Activated CD8-positive, alpha-beta T cell treated with anti-CD3 and anti-CD28 coated beads for 36 hours (primary cell): ENCODE measurements at regions not wholly inside any gene's neighbourhood (a gene's known extent, or its start where the extent isn't known, plus 50 kb on each side); places are given as distances from the start of the nearest gene placed in this dataset.
A peak's percentile ranks its signal among the peaks of the same experiment; 100 is the strongest.

ENCODE experiments used
- ATAC-seq: fragments of 200-7000 bp; cut with Tn5 transposase; one replicate; pipeline ENCODE4 v1.10.0; 2021; ENCODE audit warnings: mild to moderate bottlenecking, moderate library complexity
- CTCF ChIA-PET: fragments of 350-600 bp; sonication (Branson Sonifier 250); formaldehyde crosslinking; loops from one replicate; lab custom pipeline; 2021; ENCODE audit warnings: antibody characterized with exemption; lab: Charles Lee
- POLR2A ChIA-PET: fragments of 350-600 bp; sonication (Branson Sonifier 250); formaldehyde crosslinking; loops from one replicate; lab custom pipeline; 2021; ENCODE audit warnings: antibody characterized with exemption; lab: Charles Lee
- DNase-seq: peaks from one replicate; pipeline ENCODE4 v3.0.0-alpha.2; 2020
- H3K27ac Mint-ChIP-seq: one replicate; pipeline ENCODE4 v1.8.0; 2021; ENCODE audit warnings: mild to moderate bottlenecking, mixed read lengths
- H3K27me3 Mint-ChIP-seq: one replicate; pipeline ENCODE4 v1.8.0; 2021; ENCODE audit warnings: mixed read lengths
- H3K36me3 Mint-ChIP-seq: one replicate; pipeline ENCODE4 v1.8.0; 2021; ENCODE audit warnings: low read depth, mixed read lengths
- H3K4me1 Mint-ChIP-seq: one replicate; pipeline ENCODE4 v1.8.0; 2021; ENCODE audit warnings: low read depth, mixed read lengths
- H3K4me3 Mint-ChIP-seq: one replicate; pipeline ENCODE4 v1.8.0; 2021; ENCODE audit warnings: mild to moderate bottlenecking, moderate library complexity, mixed read lengths
- H3K9me3 Mint-ChIP-seq: one replicate; pipeline ENCODE4 v1.8.0; 2021; ENCODE audit warnings: mixed read lengths
- intact Hi-C: fragments of 100-400 bp; cut with micrococcal nuclease; formaldehyde crosslinking; loops from one replicate; pipeline ENCODE4 v1.10.0; 2022
- TF ChIP-seq, protein P1 (sequence below): fragments of 200-600 bp; IDR thresholded peaks from one replicate; pipeline ENCODE4 v1.8.0; 2022; ENCODE audit warnings: antibody characterized with exemption, mild to moderate bottlenecking

DNA sequence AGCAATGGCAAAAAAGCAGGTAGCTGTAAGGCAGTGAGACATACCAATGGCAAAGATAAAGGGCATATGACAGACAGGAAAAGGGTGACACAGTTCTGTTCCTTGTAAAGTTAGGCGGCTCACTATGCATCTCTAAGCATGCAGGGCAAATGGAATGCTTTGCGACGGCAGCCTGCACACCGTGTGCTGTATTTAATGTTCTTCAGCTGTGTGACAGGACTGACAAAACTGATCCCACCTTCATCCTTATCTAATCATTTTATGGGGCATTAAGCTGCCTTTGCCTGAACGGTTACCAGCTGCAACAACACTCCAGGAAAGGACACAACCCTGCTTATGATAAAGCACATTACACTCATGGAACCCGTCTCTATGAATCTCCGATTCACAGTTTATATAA, 80.5 kb upstream of the VAV3 start:
- CTCF ChIA-PET = interaction anchor here (1.0 to 2.0 kb wide), 3 partner anchors 11 to 264 kb away, joined by 3 to 6 read pairs (median 5); no protein-coding TSS in a partner anchor
- Mint-ChIP-seq H3K27ac (no peak overlapping the region), H3K27me3 (no peaks in the 10 kb centered on the region), H3K4me3 (no peak overlapping the region), H3K4me1 (peaks cover 60% of the 10 kb centered on the region), H3K36me3 (no peaks in the 10 kb centered on the region), H3K9me3 (peaks cover 4% of the 10 kb centered on the region)
- POLR2A ChIA-PET = interaction anchor here (0.8 kb wide), 1 partner anchor 174 kb away, joined by 8 read pairs; no protein-coding TSS in a partner anchor
- TF ChIP-seq, protein P1, sequence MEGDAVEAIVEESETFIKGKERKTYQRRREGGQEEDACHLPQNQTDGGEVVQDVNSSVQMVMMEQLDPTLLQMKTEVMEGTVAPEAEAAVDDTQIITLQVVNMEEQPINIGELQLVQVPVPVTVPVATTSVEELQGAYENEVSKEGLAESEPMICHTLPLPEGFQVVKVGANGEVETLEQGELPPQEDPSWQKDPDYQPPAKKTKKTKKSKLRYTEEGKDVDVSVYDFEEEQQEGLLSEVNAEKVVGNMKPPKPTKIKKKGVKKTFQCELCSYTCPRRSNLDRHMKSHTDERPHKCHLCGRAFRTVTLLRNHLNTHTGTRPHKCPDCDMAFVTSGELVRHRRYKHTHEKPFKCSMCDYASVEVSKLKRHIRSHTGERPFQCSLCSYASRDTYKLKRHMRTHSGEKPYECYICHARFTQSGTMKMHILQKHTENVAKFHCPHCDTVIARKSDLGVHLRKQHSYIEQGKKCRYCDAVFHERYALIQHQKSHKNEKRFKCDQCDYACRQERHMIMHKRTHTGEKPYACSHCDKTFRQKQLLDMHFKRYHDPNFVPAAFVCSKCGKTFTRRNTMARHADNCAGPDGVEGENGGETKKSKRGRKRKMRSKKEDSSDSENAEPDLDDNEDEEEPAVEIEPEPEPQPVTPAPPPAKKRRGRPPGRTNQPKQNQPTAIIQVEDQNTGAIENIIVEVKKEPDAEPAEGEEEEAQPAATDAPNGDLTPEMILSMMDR = no peak
- ATAC-seq (peak; percentile 32), DNase-seq (no peak)
- intact Hi-C loops = no loop called here

DNA sequence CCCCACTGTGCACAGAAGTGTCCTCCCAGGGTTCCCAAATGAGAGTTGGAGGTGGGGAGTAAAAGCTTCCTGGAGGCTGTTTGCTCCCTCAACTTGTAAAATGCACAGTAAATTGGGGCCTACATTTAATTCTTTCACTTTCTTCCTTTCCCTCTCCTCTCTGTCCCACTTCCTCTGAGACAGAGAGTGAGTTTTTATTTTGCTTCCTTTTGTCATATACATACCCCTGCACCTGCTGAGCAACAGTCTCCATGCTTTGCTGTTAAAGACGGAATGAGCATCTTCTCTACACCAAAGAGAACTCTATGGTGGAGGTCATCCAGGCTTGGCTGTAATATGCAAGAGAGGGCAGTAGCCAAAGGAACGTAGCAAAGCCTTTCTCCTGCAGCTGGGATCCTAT, 79.3 kb upstream of the VAV3 start:
- no peak for DNase-seq
- no peak for ATAC-seq
- Mint-ChIP-seq H3K4me3 (no peak overlapping the region), H3K4me1 (peaks cover 48% of the 10 kb centered on the region), H3K36me3 (no peaks in the 10 kb centered on the region), H3K27ac (peak overlapping the region; percentile 7), H3K9me3 (peaks cover 4% of the 10 kb centered on the region), H3K27me3 (no peaks in the 10 kb centered on the region)
- ChIA-PET CTCF (interaction anchor here (1.0 to 2.0 kb wide), 2 partner anchors 10 to 262 kb away, joined by 3 to 5 read pairs; no protein-coding TSS in a partner anchor), POLR2A (no interaction called here)
- intact Hi-C loops = no loop called here
- TF ChIP-seq, protein P1 = no peak

DNA sequence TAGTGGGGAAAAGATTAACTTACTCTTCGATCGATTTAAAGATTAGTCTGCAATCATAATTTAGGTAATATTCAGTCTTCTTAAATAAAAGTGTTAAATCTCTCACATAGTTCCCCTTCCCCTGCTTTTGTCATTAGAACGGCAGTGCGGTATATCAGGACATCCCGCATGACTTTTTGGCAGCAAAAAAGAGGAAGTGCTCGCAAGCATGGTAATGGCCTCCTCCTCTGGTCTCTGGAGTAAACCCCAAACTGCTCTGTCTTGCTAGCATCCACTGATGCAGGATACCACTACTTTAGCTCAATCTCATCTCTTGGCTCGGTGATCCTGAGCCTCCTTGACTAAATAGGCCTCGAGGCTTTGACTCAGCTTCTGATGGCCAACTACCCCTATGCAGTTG, 78.7 kb upstream of the VAV3 start:
- TF ChIP-seq, protein P1 = no peak
- DNase-seq (no peak), ATAC-seq (no peak)
- intact Hi-C loops = no loop called here
- ChIA-PET CTCF (no interaction called here), POLR2A (no interaction called here)
- no peak overlapping the region for H3K4me3 Mint-ChIP-seq
- no peaks in the 10 kb centered on the region for H3K27me3 Mint-ChIP-seq
- peak overlapping the region; percentile 0 for H3K27ac Mint-ChIP-seq
- H3K4me1 Mint-ChIP-seq = peaks cover 43% of the 10 kb centered on the region
- peaks cover 4% of the 10 kb centered on the region for H3K9me3 Mint-ChIP-seq
- no peaks in the 10 kb centered on the region for H3K36me3 Mint-ChIP-seq

DNA sequence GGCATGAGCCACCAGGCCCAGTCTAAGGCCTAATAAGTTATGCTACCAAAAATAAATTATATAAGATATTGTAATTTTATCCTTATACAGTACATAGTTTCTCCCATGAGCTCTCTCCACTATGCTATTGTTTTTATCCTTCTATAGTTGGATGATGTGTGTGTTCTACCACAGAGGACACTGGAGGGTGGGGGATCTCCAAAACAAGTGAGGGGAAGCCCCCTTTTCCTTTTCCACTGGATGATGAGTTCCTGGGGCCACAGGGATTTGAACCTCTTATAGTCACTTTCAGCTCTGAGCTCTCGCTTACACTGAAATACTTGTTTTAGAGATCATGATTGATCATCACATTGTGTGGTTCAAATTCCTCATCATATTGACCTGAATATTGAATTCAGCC, 77.6 kb upstream of the VAV3 start:
- ATAC-seq (no peak), DNase-seq (no peak)
- ChIA-PET POLR2A (interaction anchor here (1.3 kb wide), 1 partner anchor 78 kb away, joined by 3 read pairs; no protein-coding TSS in a partner anchor), CTCF (no interaction called here)
- Mint-ChIP-seq H3K27me3 (no peaks in the 10 kb centered on the region), H3K4me3 (no peak overlapping the region), H3K36me3 (no peaks in the 10 kb centered on the region), H3K27ac (no peak overlapping the region), H3K9me3 (peaks cover 2% of the 10 kb centered on the region), H3K4me1 (peaks cover 40% of the 10 kb centered on the region)
- intact Hi-C loops = no loop called here
- TF ChIP-seq, protein P1 = no peak

DNA sequence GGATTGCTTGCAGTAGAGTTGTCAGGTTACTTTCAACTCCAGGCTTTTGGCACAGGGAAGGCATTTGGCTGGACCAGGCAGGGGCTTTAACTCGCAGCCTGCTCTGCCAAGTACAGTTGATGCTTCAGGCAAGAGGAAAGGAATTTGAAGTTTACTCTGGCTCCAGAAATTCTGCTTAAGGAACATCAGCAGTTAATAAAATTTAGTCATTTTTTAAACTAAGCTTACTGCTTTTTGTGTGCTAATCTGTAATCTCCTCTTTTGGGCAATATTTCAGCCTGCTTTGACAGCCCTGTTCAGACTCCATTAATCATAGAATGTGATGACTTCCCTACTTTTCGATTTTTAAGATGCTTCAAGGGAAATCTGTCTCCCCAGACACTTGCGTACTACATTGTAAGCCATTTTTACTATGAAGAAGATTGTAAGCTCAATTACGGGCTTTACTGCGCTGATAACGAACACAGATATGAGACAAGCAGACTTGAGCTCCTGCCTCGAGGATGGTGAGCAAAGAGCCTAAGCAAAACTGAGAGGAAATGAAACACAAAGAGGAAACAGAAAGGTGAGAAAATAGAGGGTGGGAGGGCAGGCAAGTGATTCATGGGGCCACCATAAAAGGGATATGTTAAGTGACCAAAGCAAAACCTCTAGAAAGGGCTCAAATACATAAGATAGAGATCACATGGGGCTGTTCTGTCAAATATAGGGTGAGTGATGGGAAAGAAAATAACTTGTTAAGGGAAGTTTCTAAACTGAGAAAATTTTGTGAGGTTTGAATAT, 76.6 kb upstream of the VAV3 start:
- peak; percentile 56 for DNase-seq
- Mint-ChIP-seq H3K27ac (peak overlapping the region; percentile 78), H3K36me3 (no peaks in the 10 kb centered on the region), H3K27me3 (no peaks in the 10 kb centered on the region), H3K4me1 (peaks cover 40% of the 10 kb centered on the region), H3K4me3 (peak overlapping the region; percentile 14), H3K9me3 (peaks cover 2% of the 10 kb centered on the region)
- CTCF ChIA-PET = interaction anchor here (0.6 to 1.3 kb wide), 3 partner anchors 74 to 259 kb away, joined by 3 read pairs; no protein-coding TSS in a partner anchor
- intact Hi-C loops = no loop called here
- POLR2A ChIA-PET = no interaction called here
- peak; percentile 92 for ATAC-seq
- TF ChIP-seq, protein P1 = no peak
